Tibial nerve (tissue), 4 donors: ENCODE measurements at regions not wholly inside any gene's neighbourhood (a gene's known extent, or its start where the extent isn't known, plus 50 kb on each side); places are given as distances from the start of the nearest gene placed in this dataset.

ENCODE experiments used
- EP300 ChIP-seq, 2 donors: sonication (generic); formaldehyde crosslinking; IDR thresholded peaks; one replicate each; pipeline ENCODE4 v1.6.1; 2017; ENCODE audit warnings: antibody characterized with exemption in 2 of 2, mild to moderate bottlenecking in 1 of 2
- POLR2A ChIP-seq, 2 donors: fragments of 450-650 bp; IDR thresholded peaks; one replicate each; pipeline ENCODE4 v1.6.1; 2017; ENCODE audit warnings: antibody characterized with exemption in 2 of 2, mild to moderate bottlenecking in 2 of 2, moderate library complexity in 2 of 2
- TF ChIP-seq, protein P1 (sequence below), 5 experiments: fragments of 200-600 bp in 3 of 5; fragments of 450-650 bp in 2 of 5; sonication (generic) in 3 of 5; IDR thresholded peaks; one replicate each; pipeline ENCODE4 v1.5.1; 2016 to 2019; ENCODE audit warnings: antibody characterized with exemption in 5 of 5, mild to moderate bottlenecking in 3 of 5, moderate library complexity in 2 of 5

DNA sequence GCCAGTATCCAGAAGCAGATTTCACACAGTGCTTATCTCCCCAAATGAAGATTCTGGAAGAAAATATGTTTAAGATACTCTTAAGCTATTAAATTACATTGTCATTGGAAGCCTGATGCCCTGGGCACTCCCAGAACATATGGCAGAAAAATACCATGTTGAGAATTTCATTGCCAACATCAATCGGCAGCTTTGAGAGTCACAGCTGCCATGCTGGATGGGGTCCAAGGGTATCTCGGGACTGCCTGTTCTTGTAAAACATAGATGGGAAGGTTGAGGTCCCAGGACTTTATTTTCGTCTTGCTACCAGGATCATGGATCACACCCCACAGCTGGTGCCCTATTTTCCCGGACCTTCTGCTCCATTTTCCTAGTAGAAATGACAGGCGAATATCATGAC is 632.5 kb downstream of the SUCLG1 start:
- TF ChIP-seq, protein P1, sequence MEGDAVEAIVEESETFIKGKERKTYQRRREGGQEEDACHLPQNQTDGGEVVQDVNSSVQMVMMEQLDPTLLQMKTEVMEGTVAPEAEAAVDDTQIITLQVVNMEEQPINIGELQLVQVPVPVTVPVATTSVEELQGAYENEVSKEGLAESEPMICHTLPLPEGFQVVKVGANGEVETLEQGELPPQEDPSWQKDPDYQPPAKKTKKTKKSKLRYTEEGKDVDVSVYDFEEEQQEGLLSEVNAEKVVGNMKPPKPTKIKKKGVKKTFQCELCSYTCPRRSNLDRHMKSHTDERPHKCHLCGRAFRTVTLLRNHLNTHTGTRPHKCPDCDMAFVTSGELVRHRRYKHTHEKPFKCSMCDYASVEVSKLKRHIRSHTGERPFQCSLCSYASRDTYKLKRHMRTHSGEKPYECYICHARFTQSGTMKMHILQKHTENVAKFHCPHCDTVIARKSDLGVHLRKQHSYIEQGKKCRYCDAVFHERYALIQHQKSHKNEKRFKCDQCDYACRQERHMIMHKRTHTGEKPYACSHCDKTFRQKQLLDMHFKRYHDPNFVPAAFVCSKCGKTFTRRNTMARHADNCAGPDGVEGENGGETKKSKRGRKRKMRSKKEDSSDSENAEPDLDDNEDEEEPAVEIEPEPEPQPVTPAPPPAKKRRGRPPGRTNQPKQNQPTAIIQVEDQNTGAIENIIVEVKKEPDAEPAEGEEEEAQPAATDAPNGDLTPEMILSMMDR (IDR thresholded peaks at IDR 0.05): no peak
- no peak for TF ChIP-seq POLR2A (IDR thresholded peaks at IDR 0.05)
- no peak for TF ChIP-seq EP300 (IDR thresholded peaks at IDR 0.05)
